ENCODE measurements at regions not wholly inside any gene's neighbourhood (a gene's known extent, or its start where the extent isn't known, plus 50 kb on each side); places are given as distances from the start of the nearest gene placed in this dataset.
"Not testable (repeated sequence)": the region's sequence is repeated elsewhere in the genome, so short reads cannot be mapped to it uniquely, and the experiment has no call there.

DNA sequence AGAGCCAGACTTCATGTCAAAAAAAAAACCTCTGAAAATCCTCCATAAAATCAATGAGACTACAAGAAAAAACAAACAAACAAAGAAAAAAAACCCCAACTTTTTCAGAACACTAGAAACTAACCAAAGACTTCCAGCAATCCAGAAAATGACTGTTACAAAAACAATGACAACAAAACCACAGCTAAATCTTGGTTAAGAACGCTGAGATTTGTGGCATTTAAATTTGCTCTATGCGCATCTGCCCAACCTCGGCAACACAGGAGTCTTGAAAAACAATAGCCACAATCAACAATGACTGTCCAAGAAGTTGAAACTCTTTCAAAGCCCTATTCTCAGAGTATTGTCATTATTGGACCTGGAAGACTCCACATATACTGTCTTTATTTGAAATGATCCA lies 402.4 kb downstream of the ZFHX3 start:
- ATAC-seq (ENCODE audit: low read depth): no peak
- no peak for DNase-seq
- H3K27ac Mint-ChIP-seq: no peak overlapping the region
- H3K9me3 Mint-ChIP-seq: peaks cover 8% of the 10 kb centered on the region
- H3K4me1 Mint-ChIP-seq: peaks cover 6% of the 10 kb centered on the region
- H3K4me3 Mint-ChIP-seq: no peak overlapping the region
- POLR2A ChIA-PET: no interaction called here
- peaks cover 2% of the 10 kb centered on the region for H3K27me3 Mint-ChIP-seq
- H3K36me3 Mint-ChIP-seq: peaks cover 9% of the 10 kb centered on the region

DNA sequence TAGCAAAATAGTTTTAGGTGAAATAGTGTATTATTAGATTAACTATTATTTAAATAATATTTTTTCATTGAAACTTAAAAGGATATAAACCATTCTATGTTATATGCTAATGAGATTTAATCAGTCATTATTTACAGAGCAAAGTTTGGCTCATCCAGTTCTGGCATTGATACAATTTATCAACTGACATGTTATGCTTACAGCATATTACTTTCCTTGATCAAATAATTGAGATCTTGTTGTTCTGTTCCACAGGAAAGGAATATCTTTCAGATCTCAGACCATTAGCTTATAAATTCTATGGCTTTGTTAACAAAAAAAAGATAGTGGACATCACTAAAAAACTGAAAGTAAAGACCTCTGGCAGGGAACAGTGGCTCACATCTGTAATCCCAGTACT lies 403.0 kb downstream of the ZFHX3 start:
- H3K27ac Mint-ChIP-seq: no peak overlapping the region
- peaks cover 6% of the 10 kb centered on the region for H3K4me1 Mint-ChIP-seq
- H3K27me3 Mint-ChIP-seq: peaks cover 2% of the 10 kb centered on the region
- peaks cover 9% of the 10 kb centered on the region for H3K36me3 Mint-ChIP-seq
- H3K4me3 Mint-ChIP-seq: no peak overlapping the region
- peaks cover 9% of the 10 kb centered on the region for H3K9me3 Mint-ChIP-seq
- no peak for DNase-seq
- POLR2A ChIA-PET: no interaction called here
- no peak for ATAC-seq (ENCODE audit: low read depth)

DNA sequence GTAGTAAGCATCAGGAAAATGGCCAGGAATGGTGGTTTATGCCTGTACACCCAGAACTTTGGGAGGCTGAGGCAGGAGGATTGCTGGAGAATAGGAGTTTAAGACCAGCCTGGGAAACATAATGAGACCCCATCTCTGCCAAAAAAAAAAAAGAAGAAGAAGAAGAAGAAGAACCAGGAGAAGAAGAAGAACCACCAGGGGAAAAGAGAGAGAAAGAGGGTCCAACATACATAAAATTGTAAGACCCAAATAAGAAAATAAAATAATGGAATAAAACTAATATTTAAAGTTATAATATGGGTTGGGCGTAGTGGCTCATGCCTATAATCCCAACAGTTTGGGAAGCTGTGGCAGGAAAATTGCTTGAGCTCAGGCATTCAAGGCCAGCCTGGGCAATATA lies 408.4 kb downstream of the ZFHX3 start:
- H3K36me3 Mint-ChIP-seq: peaks cover 14% of the 10 kb centered on the region
- no peak overlapping the region for H3K4me3 Mint-ChIP-seq
- H3K9me3 Mint-ChIP-seq: peaks cover 12% of the 10 kb centered on the region
- no peak for ATAC-seq (ENCODE audit: low read depth)
- POLR2A ChIA-PET: no interaction called here
- peaks cover 2% of the 10 kb centered on the region for H3K4me1 Mint-ChIP-seq
- H3K27ac Mint-ChIP-seq: no peak overlapping the region
- DNase-seq: no peak
- no peaks in the 10 kb centered on the region for H3K27me3 Mint-ChIP-seq

DNA sequence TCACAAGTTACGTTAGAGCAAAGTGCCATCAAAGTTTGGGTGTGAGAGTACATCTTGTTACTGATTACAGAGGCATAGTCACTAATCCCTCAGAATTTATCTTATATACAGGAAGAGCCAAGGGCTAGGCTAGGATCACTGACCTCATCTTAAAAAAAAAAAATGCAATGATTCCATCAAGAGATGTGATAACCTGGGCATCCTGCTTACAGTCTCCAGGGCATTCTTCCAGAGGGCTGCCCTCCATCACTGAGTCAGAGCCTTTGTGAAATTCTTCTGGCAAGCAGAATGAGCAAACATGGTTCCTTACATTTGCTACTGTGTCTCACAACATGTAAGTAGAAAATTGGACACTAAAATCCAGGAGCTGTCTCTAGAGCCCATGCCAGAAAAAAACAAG lies 410.6 kb downstream of the ZFHX3 start:
- peaks cover 14% of the 10 kb centered on the region for H3K36me3 Mint-ChIP-seq
- no peak overlapping the region for H3K4me3 Mint-ChIP-seq
- no peaks in the 10 kb centered on the region for H3K27me3 Mint-ChIP-seq
- H3K9me3 Mint-ChIP-seq: peaks cover 7% of the 10 kb centered on the region
- peaks cover 2% of the 10 kb centered on the region for H3K4me1 Mint-ChIP-seq
- DNase-seq: no peak
- ATAC-seq (ENCODE audit: low read depth): no peak
- POLR2A ChIA-PET: no interaction called here
- no peak overlapping the region for H3K27ac Mint-ChIP-seq

DNA sequence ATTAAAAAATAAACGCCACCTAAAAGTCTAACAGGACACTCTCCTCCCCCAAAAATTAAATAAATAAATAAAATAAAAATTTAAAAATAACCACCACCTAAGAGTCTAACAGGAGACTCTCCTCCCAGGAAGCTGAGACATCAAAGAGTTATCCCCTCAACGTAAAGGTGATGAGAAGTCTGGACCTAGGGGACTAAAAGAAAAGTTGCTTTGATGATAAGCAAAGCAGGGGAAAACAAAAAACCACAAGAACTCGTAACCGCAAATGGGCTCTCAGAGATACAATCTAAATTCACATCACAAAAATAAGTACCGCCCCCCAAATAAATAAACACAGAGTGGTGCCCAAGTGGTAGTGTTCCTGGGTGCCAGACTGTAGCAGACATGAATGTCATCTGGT lies 412.2 kb downstream of the ZFHX3 start:
- Mint-ChIP-seq H3K4me1 (peaks cover 2% of the 10 kb centered on the region), H3K27ac (no peak overlapping the region), H3K9me3 (peaks cover 5% of the 10 kb centered on the region), H3K4me3 (no peak overlapping the region), H3K27me3 (no peaks in the 10 kb centered on the region), H3K36me3 (peaks cover 10% of the 10 kb centered on the region)
- no peak for DNase-seq
- POLR2A ChIA-PET: no interaction called here
- ATAC-seq (ENCODE audit: low read depth): no peak

DNA sequence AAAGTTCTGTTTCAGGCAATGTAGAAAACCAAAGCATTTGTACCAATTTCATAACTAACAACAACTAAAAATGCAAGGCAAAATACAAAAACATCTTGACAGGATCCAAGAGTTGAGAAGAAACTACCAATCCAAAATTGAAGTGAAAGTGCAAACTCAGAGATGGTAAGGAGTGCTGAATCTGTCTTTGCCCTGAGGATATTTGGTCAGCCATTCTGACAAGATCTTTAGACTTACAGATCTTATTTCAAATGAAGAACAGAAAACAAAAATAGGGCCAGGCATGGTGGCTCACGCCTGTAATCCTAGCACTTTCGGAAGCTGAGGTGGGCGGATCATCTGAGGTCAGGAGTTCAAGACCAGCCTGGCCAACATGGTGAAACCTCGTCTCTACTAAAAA lies 412.8 kb downstream of the ZFHX3 start:
- Mint-ChIP-seq H3K4me3 (no peak overlapping the region), H3K9me3 (peaks cover 3% of the 10 kb centered on the region), H3K36me3 (peaks cover 10% of the 10 kb centered on the region), H3K27me3 (no peaks in the 10 kb centered on the region), H3K4me1 (peaks cover 2% of the 10 kb centered on the region), H3K27ac (no peak overlapping the region)
- POLR2A ChIA-PET: no interaction called here
- no peak for DNase-seq
- ATAC-seq (ENCODE audit: low read depth): no peak

DNA sequence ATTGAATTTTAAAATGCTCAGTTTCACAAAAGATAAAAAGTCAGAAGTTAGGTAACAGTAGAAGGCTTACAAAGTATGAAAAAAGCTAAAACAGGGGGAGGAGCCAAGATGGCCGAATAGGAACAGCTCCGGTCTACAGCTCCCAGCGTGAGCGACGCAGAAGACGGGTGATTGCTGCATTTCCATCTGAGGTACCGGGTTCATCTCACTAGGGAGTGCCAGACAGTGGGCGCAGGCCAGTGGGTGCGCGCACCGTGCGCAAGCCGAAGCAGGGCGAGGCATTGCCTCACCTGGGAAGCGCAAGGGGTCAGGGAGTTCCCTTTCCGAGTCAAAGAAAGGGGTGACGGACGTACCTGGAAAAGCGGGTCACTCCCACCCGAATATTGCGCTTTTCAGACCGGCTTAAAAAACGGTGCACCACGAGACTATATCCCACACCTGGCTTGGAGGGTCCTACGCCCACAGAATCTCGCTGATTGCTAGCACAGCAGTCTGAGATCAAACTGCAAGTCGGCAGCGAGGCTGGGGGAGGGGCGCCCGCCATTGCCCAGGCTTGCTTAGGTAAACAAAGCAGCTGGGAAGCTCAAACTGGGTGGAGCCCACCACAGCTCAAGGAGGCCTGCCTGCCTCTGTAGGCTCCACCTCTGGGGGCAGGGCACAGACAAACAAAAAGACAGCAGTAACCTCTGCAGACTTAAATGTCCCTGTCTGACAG lies 420.6 kb downstream of the ZFHX3 start:
- H3K27me3 Mint-ChIP-seq; H3K9me3 Mint-ChIP-seq; H3K27ac Mint-ChIP-seq; POLR2A ChIA-PET; H3K36me3 Mint-ChIP-seq; H3K4me3 Mint-ChIP-seq; ATAC-seq (ENCODE audit: low read depth); DNase-seq; H3K4me1 Mint-ChIP-seq: not testable (repeated sequence)

DNA sequence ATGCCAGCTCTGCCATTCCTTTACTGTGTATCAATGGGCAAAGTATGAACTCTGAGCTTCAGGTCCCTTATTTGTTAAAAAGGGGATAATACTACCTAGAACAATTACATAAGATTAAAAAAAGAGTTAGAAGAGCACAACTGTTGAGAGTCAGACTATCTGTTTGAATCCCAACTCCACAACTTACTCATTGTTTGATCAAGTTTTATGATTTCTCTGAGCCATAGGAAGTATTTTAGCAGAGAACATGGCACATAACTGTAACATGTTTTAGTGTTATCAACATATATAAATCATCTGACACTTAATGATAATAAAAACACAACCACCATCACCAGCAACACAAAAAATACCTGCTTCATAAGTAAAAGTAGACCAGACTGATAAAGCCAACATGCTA lies 421.3 kb downstream of the ZFHX3 start:
- POLR2A ChIA-PET: no interaction called here
- DNase-seq (no peak), ATAC-seq (ENCODE audit: low read depth) (no peak)
- Mint-ChIP-seq H3K9me3 (peaks cover 7% of the 10 kb centered on the region), H3K27me3 (no peaks in the 10 kb centered on the region), H3K4me1 (no peaks in the 10 kb centered on the region), H3K27ac (no peak overlapping the region), H3K4me3 (no peak overlapping the region), H3K36me3 (no peaks in the 10 kb centered on the region)

DNA sequence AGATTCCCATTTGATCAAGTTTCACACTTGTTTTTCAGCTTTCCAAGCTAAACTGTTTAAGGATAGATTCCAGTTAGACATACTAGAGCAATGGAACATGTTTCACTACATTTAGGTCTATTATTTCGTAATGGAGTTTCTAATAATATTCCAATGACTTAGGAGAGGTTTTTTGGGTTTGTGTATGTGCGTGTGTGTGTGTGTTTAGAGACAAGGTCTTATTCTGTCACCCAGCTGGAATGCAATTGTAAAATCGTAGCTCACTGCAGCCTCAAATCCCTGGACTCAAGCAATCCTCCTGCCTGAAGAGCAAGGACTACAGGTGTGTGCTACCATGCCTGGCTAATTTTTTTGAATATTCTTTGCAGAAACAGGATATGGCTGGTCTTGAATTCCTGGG lies 426.3 kb downstream of the ZFHX3 start:
- no peak for DNase-seq
- no peak for ATAC-seq (ENCODE audit: low read depth)
- peaks cover 3% of the 10 kb centered on the region for H3K9me3 Mint-ChIP-seq
- no peaks in the 10 kb centered on the region for H3K4me1 Mint-ChIP-seq
- H3K36me3 Mint-ChIP-seq: no peaks in the 10 kb centered on the region
- no peak overlapping the region for H3K27ac Mint-ChIP-seq
- H3K4me3 Mint-ChIP-seq: no peak overlapping the region
- no peaks in the 10 kb centered on the region for H3K27me3 Mint-ChIP-seq
- POLR2A ChIA-PET: no interaction called here

DNA sequence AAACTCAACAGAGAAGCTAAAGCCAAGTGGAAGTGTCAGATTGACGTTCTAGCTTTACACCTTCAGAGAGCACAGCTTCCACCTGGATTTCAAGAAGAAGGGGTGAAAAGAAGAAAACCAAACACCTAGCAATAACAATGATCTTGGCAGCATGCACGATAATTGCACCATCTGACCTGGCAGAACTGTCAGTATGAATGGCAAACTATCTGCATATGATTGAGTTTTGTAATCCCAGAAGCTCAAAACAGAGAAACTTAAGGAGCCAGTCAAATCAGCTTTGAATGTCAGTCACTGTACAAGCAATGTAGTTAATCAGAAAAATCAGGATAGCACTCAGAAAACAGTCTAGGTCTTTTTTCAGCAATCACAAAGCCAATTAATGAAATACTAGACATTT lies 427.1 kb downstream of the ZFHX3 start:
- Mint-ChIP-seq H3K27ac (no peak overlapping the region), H3K4me3 (no peak overlapping the region), H3K36me3 (peaks cover 3% of the 10 kb centered on the region), H3K9me3 (peaks cover 3% of the 10 kb centered on the region), H3K27me3 (no peaks in the 10 kb centered on the region), H3K4me1 (no peaks in the 10 kb centered on the region)
- no peak for ATAC-seq (ENCODE audit: low read depth)
- no peak for DNase-seq
- POLR2A ChIA-PET: no interaction called here

DNA sequence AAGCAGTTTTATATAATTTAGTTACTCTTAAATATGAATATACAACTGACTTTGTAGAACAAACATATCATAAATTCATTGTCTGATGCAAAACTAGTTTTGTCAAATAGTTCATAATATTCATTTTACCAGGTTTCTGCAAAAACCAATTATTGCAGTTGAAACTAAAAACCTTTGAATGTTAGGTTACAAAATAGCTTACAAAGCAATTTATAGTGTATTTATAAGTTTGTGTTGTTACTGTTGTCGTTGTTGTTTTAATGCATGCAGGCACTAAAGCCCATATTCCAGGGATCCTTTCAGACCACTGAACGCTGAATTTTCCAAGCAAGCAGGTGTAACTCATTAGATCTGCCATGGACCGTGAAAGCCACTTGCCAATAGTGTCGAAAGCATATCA lies 427.6 kb downstream of the ZFHX3 start:
- Mint-ChIP-seq H3K27me3 (no peaks in the 10 kb centered on the region), H3K9me3 (no peaks in the 10 kb centered on the region), H3K36me3 (peaks cover 4% of the 10 kb centered on the region), H3K27ac (no peak overlapping the region), H3K4me1 (no peaks in the 10 kb centered on the region), H3K4me3 (no peak overlapping the region)
- ATAC-seq (ENCODE audit: low read depth): no peak
- no peak for DNase-seq
- POLR2A ChIA-PET: no interaction called here

DNA sequence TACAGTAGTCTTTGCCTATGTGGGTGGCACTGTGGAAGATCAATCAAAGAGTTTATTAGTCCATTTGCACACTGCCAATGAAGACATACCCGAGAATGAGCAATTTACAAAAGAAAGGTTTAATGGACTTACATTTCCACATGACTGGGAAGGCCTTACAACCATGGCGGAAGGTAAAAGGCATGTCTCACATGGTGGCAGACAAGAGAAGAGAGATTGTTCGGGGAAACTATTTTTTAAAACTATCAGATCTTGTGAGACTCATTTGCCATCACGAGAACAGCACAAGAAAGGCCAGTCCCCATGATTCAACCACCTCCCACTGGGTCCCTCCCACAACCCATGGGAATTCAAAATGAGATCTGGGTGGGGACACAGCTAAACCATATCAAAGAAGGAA lies 432.1 kb downstream of the ZFHX3 start:
- H3K4me3 Mint-ChIP-seq: no peak overlapping the region
- POLR2A ChIA-PET: no interaction called here
- ATAC-seq (ENCODE audit: low read depth): no peak

DNA sequence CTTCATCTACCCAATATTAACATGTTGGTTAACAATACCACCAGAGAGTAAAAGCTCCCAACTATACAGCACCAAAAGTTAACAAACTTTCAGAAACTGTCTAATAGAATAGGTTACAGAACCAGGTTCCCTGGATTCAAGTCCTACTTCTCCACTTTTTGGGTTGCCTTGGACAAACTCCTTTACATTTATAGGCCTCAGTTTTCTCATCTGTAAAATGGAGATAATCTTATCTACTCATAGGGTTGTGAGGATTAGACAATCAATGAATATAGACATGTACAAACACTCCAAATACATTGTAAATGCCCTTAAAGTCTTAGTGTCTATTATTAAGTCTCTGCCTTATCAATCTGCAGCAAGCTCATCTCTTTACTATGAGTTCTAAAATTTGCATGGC lies 435.2 kb downstream of the ZFHX3 start:
- no peak for DNase-seq

More for the DNA sequence above, 432.1 kb downstream of the ZFHX3 start:
- DNase-seq: no peak
- Mint-ChIP-seq H3K36me3 (peaks cover 4% of the 10 kb centered on the region), H3K27me3 (no peaks in the 10 kb centered on the region), H3K27ac (no peak overlapping the region), H3K9me3 (no peaks in the 10 kb centered on the region), H3K4me1 (no peaks in the 10 kb centered on the region)

DNA sequence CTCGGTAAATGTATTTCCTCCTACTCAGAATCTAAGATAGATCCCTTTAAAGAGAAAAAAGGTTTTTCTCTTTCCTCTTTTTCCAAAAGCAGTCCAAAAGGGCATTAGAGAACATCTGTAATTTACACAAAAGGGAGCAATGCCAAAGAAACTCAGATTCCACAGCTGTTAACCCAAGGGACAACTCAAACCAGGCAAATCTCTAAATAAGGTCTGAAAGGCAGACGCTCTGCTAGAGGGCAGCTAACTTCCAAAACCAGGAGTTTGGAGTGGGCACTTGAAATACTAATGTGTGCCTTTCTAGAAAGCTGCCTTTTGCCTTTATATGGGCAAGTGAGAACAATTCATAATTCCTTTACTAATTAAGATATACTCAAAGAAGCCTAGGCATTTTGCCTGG lies 435.7 kb downstream of the ZFHX3 start:
- Mint-ChIP-seq H3K27ac (no peak overlapping the region), H3K4me1 (no peaks in the 10 kb centered on the region)
- POLR2A ChIA-PET: no interaction called here

More for the DNA sequence above, 435.2 kb downstream of the ZFHX3 start:
- no peaks in the 10 kb centered on the region for H3K9me3 Mint-ChIP-seq
- peaks cover 9% of the 10 kb centered on the region for H3K36me3 Mint-ChIP-seq
- no peaks in the 10 kb centered on the region for H3K4me1 Mint-ChIP-seq
- no peak overlapping the region for H3K4me3 Mint-ChIP-seq
- ATAC-seq (ENCODE audit: low read depth): no peak
- POLR2A ChIA-PET: no interaction called here
- no peak overlapping the region for H3K27ac Mint-ChIP-seq
- H3K27me3 Mint-ChIP-seq: no peaks in the 10 kb centered on the region

DNA sequence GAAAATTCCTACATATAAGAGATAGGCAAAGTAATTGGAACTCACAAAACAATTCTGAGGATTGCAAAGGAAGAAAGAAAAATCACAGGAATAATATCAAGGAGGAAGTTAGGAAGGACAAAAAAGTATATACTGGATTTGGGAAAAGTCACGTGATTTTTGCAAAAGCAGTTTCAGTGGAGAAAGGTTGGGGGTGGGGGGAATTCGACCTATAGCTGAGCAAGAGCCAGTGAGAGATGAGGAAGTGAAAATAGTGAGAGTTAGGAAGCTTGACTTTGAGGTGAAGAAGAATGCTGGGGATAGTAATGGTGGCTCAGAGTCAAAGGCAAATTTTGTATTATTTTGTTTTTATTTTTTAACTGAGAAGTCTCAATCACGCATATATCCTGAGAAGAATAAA lies 438.0 kb upstream of the PMFBP1 start:
- Mint-ChIP-seq H3K4me3 (no peak overlapping the region), H3K27me3 (no peaks in the 10 kb centered on the region), H3K36me3 (peaks cover 5% of the 10 kb centered on the region), H3K4me1 (no peaks in the 10 kb centered on the region), H3K27ac (no peak overlapping the region), H3K9me3 (peaks cover 2% of the 10 kb centered on the region)
- DNase-seq: no peak
- POLR2A ChIA-PET: no interaction called here
- ATAC-seq (ENCODE audit: low read depth): no peak

More for the DNA sequence above, 435.7 kb downstream of the ZFHX3 start:
- H3K4me3 Mint-ChIP-seq: no peak overlapping the region
- ATAC-seq (ENCODE audit: low read depth): no peak
- DNase-seq: no peak
- no peaks in the 10 kb centered on the region for H3K27me3 Mint-ChIP-seq
- peaks cover 9% of the 10 kb centered on the region for H3K36me3 Mint-ChIP-seq
- no peaks in the 10 kb centered on the region for H3K9me3 Mint-ChIP-seq

All from activated naive CD8-positive, alpha-beta T cell treated with anti-CD3 and anti-CD28 coated beads, Interleukin-2, amount 10 ng/mL, durations not matched to agents 7 days and 5 days (primary cell).